PFSK-1 (cell line): ENCODE measurements at regions not wholly inside any gene's neighbourhood (a gene's known extent, or its start where the extent isn't known, plus 50 kb on each side); places are given as distances from the start of the nearest gene placed in this dataset.

Experiments used
- FOXP2 ChIP-seq: optimal IDR thresholded peaks from 2 replicates; pipeline ENCODE3; 2011; ENCODE audit warnings: borderline replicate concordance, control low read depth, inconsistent platforms; ENCODE audit not compliant: insufficient read depth; ENCODE audit errors: extremely low read length, extremely low read depth
- POLR2AphosphoS5 ChIP-seq: IDR thresholded peaks from 2 replicates; pipeline ENCODE4 v1.6.1; 2012; ENCODE audit warnings: low read depth, mild to moderate bottlenecking, control low read depth, low read length, moderate library complexity
- REST ChIP-seq, 2 experiments: IDR thresholded peaks; 2 replicates each; pipeline versions ENCODE4 v1.6.1 to v1.8.0; 2011 to 2012; ENCODE audit warnings: low read depth in 2 of 2, low read length in 2 of 2, control low read depth in 1 of 2, inconsistent platforms in 1 of 2, mild to moderate bottlenecking in 1 of 2, moderate library complexity in 1 of 2; ENCODE audit not compliant: insufficient read depth in 1 of 2
- SIN3A ChIP-seq: IDR thresholded peaks from 2 replicates; pipeline ENCODE4 v1.6.1; 2012; ENCODE audit warnings: mild to moderate bottlenecking, low read length, moderate library complexity, borderline replicate concordance; ENCODE audit not compliant: insufficient read depth
- TAF1 ChIP-seq: IDR thresholded peaks from 2 replicates; pipeline ENCODE4 v1.6.1; 2012; ENCODE audit warnings: low read length, control low read depth, borderline replicate concordance; ENCODE audit not compliant: insufficient read depth

- TF ChIP-seq TAF1, result no peak
- TF ChIP-seq FOXP2, result no peak
- TF ChIP-seq SIN3A, result no peak
- no peak for TF ChIP-seq POLR2AphosphoS5
- no peak for TF ChIP-seq REST (IDR thresholded peaks at IDR 0.05; ENCODE audit: insufficient read depth in 1 of 2, low read depth in 2 of 2, low read length in 2 of 2)
Observed at GRCh38 chr1:181972256-181972655, 89.3 kb downstream of the ZNF648 start.

- TF ChIP-seq TAF1 (no peak), REST (IDR thresholded peaks at IDR 0.05; ENCODE audit: insufficient read depth in 1 of 2, low read depth in 2 of 2, low read length in 2 of 2) (no peak), FOXP2 (no peak), POLR2AphosphoS5 (no peak), SIN3A (no peak)
Observed at GRCh38 chr1:181971424-181971823, 90.1 kb downstream of the ZNF648 start.

GRCh38 chr1:181969902-181970301 lies 91.6 kb downstream of the ZNF648 start:
- TF ChIP-seq REST (IDR thresholded peaks at IDR 0.05; ENCODE audit: insufficient read depth in 1 of 2, low read depth in 2 of 2, low read length in 2 of 2) (no peak), SIN3A (no peak), TAF1 (no peak), POLR2AphosphoS5 (no peak), FOXP2 (no peak)

DNA sequence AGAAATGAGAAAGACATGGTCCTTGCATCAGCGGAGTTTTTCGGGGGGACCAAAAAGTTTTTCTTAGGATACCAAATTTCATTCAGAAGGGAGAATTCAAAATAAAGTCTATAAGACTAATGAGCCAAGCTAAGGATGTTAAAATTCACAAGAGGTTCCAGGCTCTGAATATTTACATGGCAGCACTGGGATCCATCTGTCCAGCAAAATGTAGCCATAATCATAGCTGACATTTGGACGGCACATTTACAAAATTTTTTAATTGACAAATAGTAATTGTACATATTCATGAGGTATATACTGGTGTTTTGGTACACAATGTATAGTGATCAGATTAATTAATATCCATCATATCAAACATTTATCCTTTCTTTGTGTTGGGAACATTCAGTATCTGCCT lies 107.9 kb downstream of the ZNF648 start:
- TF ChIP-seq POLR2AphosphoS5, result no peak
- TF ChIP-seq TAF1, result no peak
- no peak for TF ChIP-seq FOXP2
- no peak for TF ChIP-seq SIN3A
- no peak for TF ChIP-seq REST (IDR thresholded peaks at IDR 0.05; ENCODE audit: insufficient read depth in 1 of 2, low read depth in 2 of 2, low read length in 2 of 2)

- TF ChIP-seq FOXP2 (no peak), POLR2AphosphoS5 (no peak), SIN3A (no peak), REST (IDR thresholded peaks at IDR 0.05; ENCODE audit: insufficient read depth in 1 of 2, low read depth in 2 of 2, low read length in 2 of 2) (no peak), TAF1 (no peak)
Observed at GRCh38 chr1:181951213-181951612, 110.3 kb downstream of the ZNF648 start.
